Ishikawa (cell line): ENCODE measurements at regions not wholly inside any gene's neighbourhood (a gene's known extent, or its start where the extent isn't known, plus 50 kb on each side); places are given as distances from the start of the nearest gene placed in this dataset.

Experiments used
- CEBPB ChIP-seq: IDR thresholded peaks from 2 replicates; pipeline ENCODE4 v1.6.1; 2012
- CREB1 ChIP-seq: IDR thresholded peaks from 2 replicates; pipeline ENCODE4 v1.6.1; 2012; ENCODE audit warnings: low read depth
- EGR1 ChIP-seq: IDR thresholded peaks from 2 replicates; pipeline ENCODE4 v1.6.1; 2012
- EP300 ChIP-seq: IDR thresholded peaks from 2 replicates; pipeline ENCODE4 v1.6.1; 2012; ENCODE audit warnings: borderline replicate concordance
- MAX ChIP-seq: IDR thresholded peaks from 2 replicates; pipeline ENCODE4 v1.6.1; 2012
- NFIC ChIP-seq: IDR thresholded peaks from 2 replicates; pipeline ENCODE4 v1.6.1; 2012
- RAD21 ChIP-seq: IDR thresholded peaks from 2 replicates; pipeline ENCODE4 v1.6.1; 2012; ENCODE audit warnings: low read depth
- REST ChIP-seq: IDR thresholded peaks from 2 replicates; pipeline ENCODE4 v1.6.1; 2012; ENCODE audit warnings: low read depth, mild to moderate bottlenecking
- TAF1 ChIP-seq: IDR thresholded peaks from 2 replicates; pipeline ENCODE4 v1.6.1; 2012; ENCODE audit warnings: low read depth, mild to moderate bottlenecking
- TCF12 ChIP-seq: IDR thresholded peaks from 2 replicates; pipeline ENCODE4 v1.6.1; 2012; ENCODE audit warnings: low read depth
- TEAD4 ChIP-seq: IDR thresholded peaks from 2 replicates; pipeline ENCODE4 v1.6.1; 2012
- USF1 ChIP-seq: IDR thresholded peaks from 2 replicates; pipeline ENCODE4 v1.6.1; 2012
- YY1 ChIP-seq: IDR thresholded peaks from 2 replicates; pipeline ENCODE4 v1.6.1; 2012; ENCODE audit warnings: low read depth
- ZBTB7A ChIP-seq: IDR thresholded peaks from 2 replicates; pipeline ENCODE4 v1.6.1; 2012; ENCODE audit warnings: low read depth

- TF ChIP-seq USF1 (no peak), RAD21 (no peak), YY1 (no peak), MAX (no peak), TEAD4 (no peak), REST (no peak), TAF1 (no peak), ZBTB7A (no peak), NFIC (no peak), EP300 (no peak), TCF12 (no peak), CEBPB (no peak), CREB1 (no peak), EGR1 (no peak)
Measured at GRCh38 chr13:22625691-22626090, 555.1 kb upstream of the SGCG start.
